Activated T-cell treated with anti-CD3 and anti-CD28 coated beads, Interleukin-2, amount 50 U/mL, for 72 hours (primary cell): ENCODE measurements at regions not wholly inside any gene's neighbourhood (a gene's known extent, or its start where the extent isn't known, plus 50 kb on each side); places are given as distances from the start of the nearest gene placed in this dataset.
"Not testable (repeated sequence)": the region's sequence is repeated elsewhere in the genome, so short reads cannot be mapped to it uniquely, and the experiment has no call there.

ENCODE experiments used
- ATAC-seq, 2 donors: fragments of 150-1000 bp; cut with Tn5 transposase; replicated peaks in 1 of 2; 2 replicates each; pipeline ENCODE4 v1.10.0; 2021; ENCODE audit warnings: moderate library complexity in 2 of 2, mild to moderate bottlenecking in 1 of 2
- DNase-seq, 2 donors: peaks; one replicate each; pipeline ENCODE4 v3.0.0; 2021 to 2022; ENCODE audit warnings: mixed read lengths in 1 of 2
- H3K27ac Mint-ChIP-seq: one replicate; pipeline ENCODE4 v1.8.0; 2022; ENCODE audit warnings: mild to moderate bottlenecking, moderate library complexity, mixed read lengths
- H3K27me3 Mint-ChIP-seq: one replicate; pipeline ENCODE4 v1.8.0; 2022; ENCODE audit warnings: low read depth, mixed read lengths
- H3K36me3 Mint-ChIP-seq, 2 donors: one replicate each; pipeline ENCODE4 v1.8.0; 2022; ENCODE audit warnings: mixed read lengths in 2 of 2, mild to moderate bottlenecking in 1 of 2; ENCODE audit not compliant: insufficient read depth in 2 of 2
- H3K4me1 Mint-ChIP-seq: one replicate; pipeline ENCODE4 v1.8.0; 2022; ENCODE audit warnings: low read depth, mixed read lengths
- H3K4me3 Mint-ChIP-seq, 2 donors: one replicate each; pipeline ENCODE4 v1.8.0; 2022; ENCODE audit warnings: mild to moderate bottlenecking in 2 of 2, mixed read lengths in 2 of 2, moderate library complexity in 2 of 2
- H3K9me3 Mint-ChIP-seq, 2 donors: one replicate each; pipeline ENCODE4 v1.8.0; 2022; ENCODE audit warnings: mixed read lengths in 2 of 2

- no peak for DNase-seq
- Mint-ChIP-seq H3K4me1 (no peaks in the 10 kb centered on the region), H3K36me3 (peaks cover 0 to 2% of the 10 kb centered on the region in 2 donors), H3K4me3 (no peak overlapping the region), H3K27me3 (peaks cover 18% of the 10 kb centered on the region), H3K27ac (no peak overlapping the region), H3K9me3 (peaks cover 0 to 2% of the 10 kb centered on the region in 2 donors)
- ATAC-seq = peak in 1 of 2 donors; percentile 53
Measured at GRCh38 chr1:5611851-5612250, 380.4 kb downstream of the NPHP4 start.

GRCh38 chr1:5611431-5611830 is 380.8 kb downstream of the NPHP4 start:
- H3K27me3 Mint-ChIP-seq = peaks cover 18% of the 10 kb centered on the region
- no peak overlapping the region for H3K4me3 Mint-ChIP-seq
- peaks cover 0 to 2% of the 10 kb centered on the region in 2 donors for H3K36me3 Mint-ChIP-seq
- H3K27ac Mint-ChIP-seq = no peak overlapping the region
- no peaks in the 10 kb centered on the region for H3K4me1 Mint-ChIP-seq
- ATAC-seq (no peak), DNase-seq (no peak)
- H3K9me3 Mint-ChIP-seq = peaks cover 0 to 2% of the 10 kb centered on the region in 2 donors

DNA sequence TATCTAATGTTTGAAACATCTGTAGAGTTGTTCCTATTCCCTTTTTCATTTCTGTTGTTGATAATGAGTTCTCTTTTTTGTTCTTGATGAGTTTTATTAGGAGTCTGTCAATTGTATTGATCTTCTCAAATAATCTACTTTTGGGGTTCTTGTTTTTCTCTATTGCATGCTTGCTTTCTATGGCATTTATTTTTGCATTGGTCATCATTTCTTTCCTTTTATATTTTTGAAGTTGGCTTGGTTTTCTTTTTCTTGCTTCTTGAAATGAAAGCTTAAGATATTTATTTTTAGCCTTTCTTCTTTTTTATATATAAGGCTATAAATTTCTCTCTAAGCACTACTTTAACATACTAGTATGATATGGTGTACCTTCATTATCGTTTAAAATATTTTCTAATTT is 381.8 kb downstream of the NPHP4 start:
- Mint-ChIP-seq H3K27ac (no peak overlapping the region), H3K27me3 (peaks cover 18% of the 10 kb centered on the region), H3K9me3 (peaks cover 0 to 2% of the 10 kb centered on the region in 2 donors), H3K4me1 (no peaks in the 10 kb centered on the region), H3K4me3 (no peak overlapping the region), H3K36me3 (peaks cover 0 to 2% of the 10 kb centered on the region in 2 donors)
- DNase-seq (no peak), ATAC-seq (no peak)

GRCh38 chr1:5603353-5604104 is 388.7 kb downstream of the NPHP4 start:
- H3K4me3 Mint-ChIP-seq = no peak overlapping the region
- DNase-seq (no peak), ATAC-seq (no peak)
- no peaks in the 10 kb centered on the region for H3K27me3 Mint-ChIP-seq
- H3K4me1 Mint-ChIP-seq = no peaks in the 10 kb centered on the region
- no peak overlapping the region for H3K27ac Mint-ChIP-seq
- H3K36me3 Mint-ChIP-seq = no peaks in the 10 kb centered on the region
- H3K9me3 Mint-ChIP-seq = peaks cover 0 to 3% of the 10 kb centered on the region in 2 donors

GRCh38 chr1:5602718-5603117 is 389.5 kb downstream of the NPHP4 start:
- H3K36me3 Mint-ChIP-seq, H3K9me3 Mint-ChIP-seq, ATAC-seq, H3K4me1 Mint-ChIP-seq, H3K4me3 Mint-ChIP-seq, H3K27me3 Mint-ChIP-seq, DNase-seq, H3K27ac Mint-ChIP-seq: not testable (repeated sequence)

GRCh38 chr1:5601516-5601915 is 390.7 kb downstream of the NPHP4 start:
- no peak overlapping the region for H3K27ac Mint-ChIP-seq
- no peaks in the 10 kb centered on the region for H3K4me1 Mint-ChIP-seq
- H3K36me3 Mint-ChIP-seq = no peaks in the 10 kb centered on the region
- DNase-seq (no peak), ATAC-seq (no peak)
- H3K9me3 Mint-ChIP-seq = peaks cover 0 to 3% of the 10 kb centered on the region in 2 donors
- no peak overlapping the region for H3K4me3 Mint-ChIP-seq
- no peaks in the 10 kb centered on the region for H3K27me3 Mint-ChIP-seq

- H3K4me3 Mint-ChIP-seq = no peak overlapping the region
- no peaks in the 10 kb centered on the region for H3K36me3 Mint-ChIP-seq
- peaks cover 0 to 3% of the 10 kb centered on the region in 2 donors for H3K9me3 Mint-ChIP-seq
- no peak for DNase-seq
- ATAC-seq = no peak
- no peaks in the 10 kb centered on the region for H3K4me1 Mint-ChIP-seq
- no peaks in the 10 kb centered on the region for H3K27me3 Mint-ChIP-seq
- H3K27ac Mint-ChIP-seq = no peak overlapping the region
Measured at GRCh38 chr1:5599541-5599940, 392.7 kb downstream of the NPHP4 start.

DNA sequence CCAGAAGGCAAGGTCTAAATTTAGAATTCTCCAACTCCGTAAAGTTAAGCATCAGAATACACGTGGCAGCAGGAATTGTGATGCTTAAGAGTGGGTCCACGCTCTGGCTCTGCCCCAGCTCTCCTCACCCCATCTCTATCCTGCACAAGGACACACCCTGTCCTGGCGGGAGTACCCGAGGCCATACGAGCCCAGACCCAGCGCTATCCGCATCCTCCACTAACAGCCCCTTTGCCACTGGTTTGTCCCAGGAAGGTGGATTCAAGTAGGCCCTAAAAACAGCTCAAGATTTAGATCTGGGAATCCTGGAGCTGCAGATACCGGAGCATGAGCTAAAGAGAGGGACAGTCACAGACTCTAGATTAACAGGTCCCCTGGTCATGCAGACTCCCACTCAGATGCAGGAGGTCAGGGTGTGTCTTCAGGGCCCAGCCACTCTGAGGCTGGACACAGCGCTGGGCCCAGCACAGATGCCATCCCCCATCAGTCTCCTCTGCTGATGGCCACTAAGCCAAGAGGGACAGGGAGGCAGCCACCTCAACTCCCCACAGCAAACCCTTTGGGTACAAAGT is 393.3 kb downstream of the NPHP4 start:
- H3K36me3 Mint-ChIP-seq = no peaks in the 10 kb centered on the region
- DNase-seq (no peak), ATAC-seq (no peak)
- H3K27ac Mint-ChIP-seq = no peak overlapping the region
- H3K9me3 Mint-ChIP-seq = no peaks in the 10 kb centered on the region
- H3K4me3 Mint-ChIP-seq = no peak overlapping the region
- no peaks in the 10 kb centered on the region for H3K27me3 Mint-ChIP-seq
- H3K4me1 Mint-ChIP-seq = no peaks in the 10 kb centered on the region

GRCh38 chr1:5597991-5598823 is 394.0 kb downstream of the NPHP4 start:
- Mint-ChIP-seq H3K27me3 (no peaks in the 10 kb centered on the region), H3K27ac (no peak overlapping the region), H3K9me3 (no peaks in the 10 kb centered on the region), H3K36me3 (no peaks in the 10 kb centered on the region), H3K4me3 (no peak overlapping the region), H3K4me1 (no peaks in the 10 kb centered on the region)
- ATAC-seq (no peak), DNase-seq (no peak)

DNA sequence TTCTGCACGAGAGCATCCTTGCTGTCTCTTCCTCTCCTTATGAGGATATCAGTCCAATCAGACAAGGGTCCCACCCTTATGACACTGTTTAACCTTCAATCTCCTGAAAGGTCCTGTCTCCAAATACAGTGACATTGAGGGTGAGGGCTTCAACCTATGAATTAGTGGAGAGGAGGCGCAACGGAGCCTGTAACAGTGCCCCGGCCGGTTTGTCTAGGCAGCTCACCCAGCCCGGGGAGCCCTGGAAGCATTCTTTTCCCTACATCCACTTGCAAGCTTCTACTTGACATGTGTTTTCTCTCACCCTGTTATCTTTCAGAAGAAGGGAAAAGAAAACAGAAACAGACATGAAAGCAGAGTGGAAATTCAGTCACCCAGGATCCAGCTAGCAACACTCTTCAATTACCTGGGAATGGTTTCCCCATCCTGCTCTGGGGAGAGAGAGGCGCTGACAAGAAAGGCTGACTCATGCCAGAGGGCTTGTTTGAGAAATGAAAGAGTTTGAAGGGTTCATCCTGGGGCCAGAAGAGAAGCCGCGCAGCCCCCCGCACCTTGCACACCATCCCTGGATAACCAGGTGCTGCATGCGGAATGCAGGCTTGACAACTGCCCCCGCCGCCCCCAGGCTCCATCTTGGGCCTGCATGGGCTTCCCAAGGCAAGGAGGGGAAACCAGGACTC is 394.9 kb downstream of the NPHP4 start:
- Mint-ChIP-seq H3K27ac (no peak overlapping the region), H3K9me3 (no peaks in the 10 kb centered on the region), H3K27me3 (no peaks in the 10 kb centered on the region), H3K4me1 (no peaks in the 10 kb centered on the region), H3K36me3 (no peaks in the 10 kb centered on the region), H3K4me3 (no peak overlapping the region)
- no peak for DNase-seq
- no peak for ATAC-seq

- ATAC-seq (no peak), DNase-seq (no peak)
- no peak overlapping the region for H3K4me3 Mint-ChIP-seq
- H3K27me3 Mint-ChIP-seq = no peaks in the 10 kb centered on the region
- peaks cover 0 to 1% of the 10 kb centered on the region in 2 donors for H3K9me3 Mint-ChIP-seq
- H3K36me3 Mint-ChIP-seq = no peaks in the 10 kb centered on the region
- no peaks in the 10 kb centered on the region for H3K4me1 Mint-ChIP-seq
- no peak overlapping the region for H3K27ac Mint-ChIP-seq
Measured at GRCh38 chr1:5596651-5597050, 395.6 kb downstream of the NPHP4 start.

DNA sequence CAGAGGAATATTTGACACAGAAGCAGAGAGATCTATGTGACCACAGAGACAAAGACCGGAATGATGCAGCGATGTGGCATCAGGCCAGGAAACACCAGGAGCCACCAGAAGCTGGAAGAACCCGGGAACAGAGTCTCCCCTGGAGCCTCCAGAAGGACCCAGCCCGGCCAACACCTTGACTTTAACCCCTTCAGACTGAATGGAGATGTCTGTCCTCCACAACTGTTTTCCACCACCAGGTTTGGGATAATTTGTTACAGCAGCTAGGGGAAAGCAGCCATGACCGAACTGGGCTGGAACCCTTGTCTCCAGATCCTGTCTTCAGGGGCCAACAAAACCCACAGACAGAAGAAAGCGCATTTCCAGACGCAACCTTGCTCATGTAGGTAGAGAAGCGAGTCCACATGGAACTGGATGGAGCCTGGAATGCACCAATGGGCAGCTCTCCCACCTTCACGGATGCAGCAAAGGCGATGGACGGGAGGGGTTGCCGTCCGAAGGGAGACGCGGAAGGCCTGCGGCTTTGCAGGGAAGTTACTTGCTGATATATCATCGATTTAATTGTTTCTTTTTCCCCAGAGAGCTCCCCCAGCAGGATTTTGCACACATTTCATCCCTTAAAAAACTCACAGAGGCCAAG is 396.6 kb downstream of the NPHP4 start:
- H3K27ac Mint-ChIP-seq = no peak overlapping the region
- ATAC-seq = no peak

More for the DNA sequence above, 396.6 kb downstream of the NPHP4 start:
- no peak for DNase-seq
- H3K36me3 Mint-ChIP-seq = peaks cover 0 to 6% of the 10 kb centered on the region in 2 donors
- H3K4me3 Mint-ChIP-seq = no peak overlapping the region
- no peaks in the 10 kb centered on the region for H3K27me3 Mint-ChIP-seq
- H3K9me3 Mint-ChIP-seq = peaks cover 3 to 5% of the 10 kb centered on the region in 2 donors
- H3K4me1 Mint-ChIP-seq = no peaks in the 10 kb centered on the region
